HG03045 (cell line): ENCODE measurements at regions not wholly inside any gene's neighbourhood (a gene's known extent, or its start where the extent isn't known, plus 50 kb on each side); places are given as distances from the start of the nearest gene placed in this dataset.
"Not testable (repeated sequence)": the region's sequence is repeated elsewhere in the genome, so short reads cannot be mapped to it uniquely, and the experiment has no call there.

Experiments
- ATAC-seq: cut with Tn5 transposase; IDR thresholded peaks from one replicate; pipeline ENCODE4 v1.9.1; 2021; ENCODE audit warnings: mild to moderate bottlenecking, moderate library complexity; ENCODE audit not compliant: unreplicated experiment

GRCh38 chr13:54658771-54659170 is 1630.2 kb downstream of the OLFM4 start:
- ATAC-seq: no peak

- ATAC-seq: no peak
These were observed 1631.7 kb downstream of the OLFM4 start for GRCh38 chr13:54660277-54660676.

- no peak for ATAC-seq
These were observed 1648.0 kb downstream of the OLFM4 start for GRCh38 chr13:54676526-54677113.

- no peak for ATAC-seq
These were observed 1653.6 kb downstream of the OLFM4 start for GRCh38 chr13:54682184-54682583.

GRCh38 chr13:54687173-54687572 is 1658.6 kb downstream of the OLFM4 start:
- ATAC-seq: no peak

- no peak for ATAC-seq
These were observed 1671.2 kb downstream of the OLFM4 start for GRCh38 chr13:54699831-54700230.

- no peak for ATAC-seq
These were observed 1677.1 kb downstream of the OLFM4 start for GRCh38 chr13:54705738-54706137.

GRCh38 chr13:54706336-54706735 is 1677.7 kb downstream of the OLFM4 start:
- ATAC-seq: no peak

GRCh38 chr13:54709546-54709945 is 1680.9 kb downstream of the OLFM4 start:
- ATAC-seq: no peak

GRCh38 chr13:54733639-54734038 is 1705.0 kb downstream of the OLFM4 start:
- ATAC-seq: no peak

- ATAC-seq: not testable (repeated sequence)
These were observed 1708.6 kb downstream of the OLFM4 start for GRCh38 chr13:54737211-54737610.

GRCh38 chr13:54742984-54743383 is 1714.4 kb downstream of the OLFM4 start:
- no peak for ATAC-seq

- no peak for ATAC-seq
These were observed 1716.1 kb downstream of the OLFM4 start for GRCh38 chr13:54744747-54745146.

- no peak for ATAC-seq
These were observed 1721.9 kb downstream of the OLFM4 start for GRCh38 chr13:54750521-54750920.

- ATAC-seq: no peak
These were observed 1730.2 kb downstream of the OLFM4 start for GRCh38 chr13:54758795-54759194.

GRCh38 chr13:54768214-54768613 is 1739.6 kb downstream of the OLFM4 start:
- no peak for ATAC-seq

- no peak for ATAC-seq
These were observed 1747.0 kb downstream of the OLFM4 start for GRCh38 chr13:54775501-54776191.

- ATAC-seq: no peak
These were observed 1759.1 kb downstream of the OLFM4 start for GRCh38 chr13:54787754-54788153.

- ATAC-seq: no peak
These were observed 1771.1 kb downstream of the OLFM4 start for GRCh38 chr13:54799621-54800226.

- ATAC-seq: no peak
These were observed 1773.6 kb downstream of the OLFM4 start for GRCh38 chr13:54802226-54802625.

GRCh38 chr13:54805743-54806142 is 1777.1 kb downstream of the OLFM4 start:
- ATAC-seq: no peak

GRCh38 chr13:54821938-54822470 is 1793.4 kb downstream of the OLFM4 start:
- ATAC-seq: not testable (repeated sequence)
